Upper lobe of left lung (tissue), 6 donors: ENCODE measurements at regions not wholly inside any gene's neighbourhood (a gene's known extent, or its start where the extent isn't known, plus 50 kb on each side); places are given as distances from the start of the nearest gene placed in this dataset.
A peak's percentile ranks its signal among the peaks of the same experiment; 100 is the strongest.

Source experiments
- ATAC-seq, 2 donors: fragments of 200-7000 bp; cut with Tn5 transposase; one replicate each; pipeline ENCODE4 v1.9.1; 2022; ENCODE audit warnings: mild to moderate bottlenecking in 2 of 2, moderate library complexity in 2 of 2; ENCODE audit not compliant: low FRiP score in 2 of 2
- DNase-seq, 2 donors: peaks; one replicate each; pipeline ENCODE4 v3.0.0-alpha.2; 2019 to 2020
- H3K27ac ChIP-seq, 4 donors: fragments of 200-600 bp; sonication (generic); one replicate each; pipeline ENCODE4 v1.5.1; 2016 to 2019
- H3K27me3 ChIP-seq, 4 donors: fragments of 200-600 bp; sonication (generic); one replicate each; pipeline ENCODE4 v1.5.1; 2017 to 2019
- H3K36me3 ChIP-seq, 4 donors: fragments of 200-600 bp; sonication (generic); one replicate each; pipeline ENCODE4 v1.5.1; 2016 to 2019
- H3K4me1 ChIP-seq, 4 donors: fragments of 200-600 bp; sonication (generic); one replicate each; pipeline ENCODE4 v1.5.1; 2018 to 2019
- H3K4me3 ChIP-seq, 4 donors: fragments of 200-600 bp; sonication (generic); one replicate each; pipeline ENCODE4 v1.5.1; 2017 to 2019; ENCODE audit warnings: mild to moderate bottlenecking in 2 of 4, moderate library complexity in 1 of 4
- H3K9me3 ChIP-seq, 4 donors: fragments of 200-600 bp; sonication (generic); one replicate each; pipeline ENCODE4 v1.5.1; 2018 to 2019
- CTCF ChIP-seq, 6 experiments: fragments of 450-650 bp in 4 of 6; fragments of 200-600 bp in 2 of 6; sonication (generic) in 2 of 6; IDR thresholded peaks; one replicate each; pipeline ENCODE4 v1.5.1; 2016 to 2019; ENCODE audit warnings: antibody characterized with exemption in 6 of 6
- EP300 ChIP-seq, 4 donors: sonication (generic); formaldehyde crosslinking; IDR thresholded peaks; one replicate each; pipeline ENCODE4 v1.5.1; 2017; ENCODE audit warnings: antibody characterized with exemption in 4 of 4, control low read depth in 2 of 4
- POLR2A ChIP-seq, 4 donors: fragments of 450-650 bp; IDR thresholded peaks; one replicate each; pipeline ENCODE4 v1.5.1; 2016 to 2017; ENCODE audit warnings: antibody characterized with exemption in 4 of 4, mild to moderate bottlenecking in 2 of 4
- POLR2AphosphoS5 ChIP-seq, 2 donors: sonication (generic); formaldehyde crosslinking; IDR thresholded peaks; one replicate each; pipeline ENCODE4 v1.5.1; 2017; ENCODE audit warnings: antibody characterized with exemption in 2 of 2
- WGBS, 2 donors: methylation state at CpG; one replicate each; pipeline ENCODE4 v1.1.5; 2017 to 2018; 5-methylcytosine and 5-hydroxymethylcytosine counted together
- donor health status: DM: no; HTN: no; CAD: no; lungs with moderate emphysema.
- donor health status: DM: no; HTN: yes; CAD: no; lungs with severe emphysema.

- no peak for ATAC-seq
- no peak for DNase-seq
- no peak overlapping the region for H3K27ac ChIP-seq
- TF ChIP-seq POLR2A (IDR thresholded peaks at IDR 0.05): no peak
- TF ChIP-seq CTCF (IDR thresholded peaks at IDR 0.05): no peak
- no peak for TF ChIP-seq EP300 (IDR thresholded peaks at IDR 0.05)
- no peak for TF ChIP-seq POLR2AphosphoS5 (IDR thresholded peaks at IDR 0.05)
- 73 to 87% methylated on average over 3 of the region's 3 CpGs for WGBS, 2 donors
- H3K9me3 ChIP-seq: no peaks in the 10 kb centered on the region
- no peak overlapping the region for H3K4me3 ChIP-seq
- no peaks in the 10 kb centered on the region for H3K27me3 ChIP-seq
- no peaks in the 10 kb centered on the region for H3K4me1 ChIP-seq
- no peaks in the 10 kb centered on the region for H3K36me3 ChIP-seq
Observed at GRCh38 chr21:41080485-41081121, 87.4 kb upstream of the BACE2 start.

DNA sequence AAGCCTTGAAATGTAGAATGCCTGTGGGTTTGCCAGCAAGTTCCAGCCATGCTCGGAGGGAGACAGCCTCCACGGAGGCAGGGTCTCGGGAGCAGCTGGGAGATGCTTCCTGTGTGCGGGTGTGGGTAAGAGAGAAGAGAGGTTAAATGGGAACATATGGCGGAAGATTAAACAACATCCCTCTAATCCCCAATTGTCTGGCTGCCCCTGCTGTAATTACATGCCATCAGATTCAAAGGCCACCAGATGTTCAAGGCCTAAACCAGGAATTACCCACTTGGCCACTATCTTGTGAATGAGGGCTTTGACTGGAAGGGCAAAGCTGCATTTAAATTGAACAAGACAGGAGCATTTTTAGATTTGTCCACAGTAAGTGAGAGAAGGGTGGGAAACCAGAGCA, 81.4 kb upstream of the BACE2 start:
- Histone ChIP-seq H3K27ac (no peak overlapping the region), H3K36me3 (no peaks in the 10 kb centered on the region), H3K27me3 (no peaks in the 10 kb centered on the region), H3K4me3 (no peak overlapping the region), H3K9me3 (no peaks in the 10 kb centered on the region), H3K4me1 (no peaks in the 10 kb centered on the region)
- no peak for DNase-seq
- WGBS, 2 donors: 88 to 92% methylated on average over 5 of the region's 5 CpGs
- ATAC-seq: no peak
- TF ChIP-seq EP300 (IDR thresholded peaks at IDR 0.05): no peak
- TF ChIP-seq CTCF (IDR thresholded peaks at IDR 0.05): no peak
- TF ChIP-seq POLR2A (IDR thresholded peaks at IDR 0.05): no peak
- TF ChIP-seq POLR2AphosphoS5 (IDR thresholded peaks at IDR 0.05): no peak

DNA sequence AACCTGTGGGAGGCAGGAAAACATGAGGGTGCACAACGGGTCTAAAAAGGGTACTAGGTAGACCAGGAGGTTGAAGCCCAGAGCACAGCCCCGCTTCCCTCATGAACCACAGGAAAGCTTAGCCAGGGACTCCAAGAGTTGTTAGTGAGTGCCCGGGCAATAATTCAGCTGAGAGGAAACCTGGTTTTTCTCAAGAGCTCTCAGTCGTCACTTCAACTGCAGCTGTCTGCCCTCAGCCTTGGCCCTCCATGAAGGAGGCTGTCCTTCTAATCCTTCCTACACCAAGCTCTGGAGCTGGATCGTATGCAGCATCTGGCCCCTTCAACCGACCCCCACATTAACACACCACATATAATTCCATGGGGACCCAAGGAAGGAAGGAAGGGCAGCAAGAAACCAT, 77.0 kb upstream of the BACE2 start:
- ATAC-seq (no peak), DNase-seq (peak in 1 of 2 donors; percentile 40)
- no peaks in the 10 kb centered on the region for H3K9me3 ChIP-seq
- 60% methylated on average over 6 of the region's 6 CpGs for WGBS, 2 donors
- no peaks in the 10 kb centered on the region for H3K4me1 ChIP-seq
- no peak overlapping the region for H3K4me3 ChIP-seq
- no peaks in the 10 kb centered on the region for H3K36me3 ChIP-seq
- H3K27me3 ChIP-seq: no peaks in the 10 kb centered on the region
- H3K27ac ChIP-seq: no peak overlapping the region
- TF ChIP-seq POLR2A (IDR thresholded peaks at IDR 0.05) (no peak), EP300 (IDR thresholded peaks at IDR 0.05) (no peak)

- no peaks in the 10 kb centered on the region for H3K9me3 ChIP-seq
- no peaks in the 10 kb centered on the region for H3K4me1 ChIP-seq
- DNase-seq (no peak), ATAC-seq (no peak)
- 62 to 72% methylated on average over 2 of the region's 2 CpGs for WGBS, 2 donors
- no peaks in the 10 kb centered on the region for H3K27me3 ChIP-seq
- TF ChIP-seq CTCF (IDR thresholded peaks at IDR 0.05): no peak
- TF ChIP-seq POLR2A (IDR thresholded peaks at IDR 0.05): no peak
- no peak for TF ChIP-seq EP300 (IDR thresholded peaks at IDR 0.05)
- no peak for TF ChIP-seq POLR2AphosphoS5 (IDR thresholded peaks at IDR 0.05)
- no peaks in the 10 kb centered on the region for H3K36me3 ChIP-seq
- no peak overlapping the region for H3K4me3 ChIP-seq
- no peak overlapping the region for H3K27ac ChIP-seq
Observed at GRCh38 chr21:41091616-41092015, 76.3 kb upstream of the BACE2 start.

DNA sequence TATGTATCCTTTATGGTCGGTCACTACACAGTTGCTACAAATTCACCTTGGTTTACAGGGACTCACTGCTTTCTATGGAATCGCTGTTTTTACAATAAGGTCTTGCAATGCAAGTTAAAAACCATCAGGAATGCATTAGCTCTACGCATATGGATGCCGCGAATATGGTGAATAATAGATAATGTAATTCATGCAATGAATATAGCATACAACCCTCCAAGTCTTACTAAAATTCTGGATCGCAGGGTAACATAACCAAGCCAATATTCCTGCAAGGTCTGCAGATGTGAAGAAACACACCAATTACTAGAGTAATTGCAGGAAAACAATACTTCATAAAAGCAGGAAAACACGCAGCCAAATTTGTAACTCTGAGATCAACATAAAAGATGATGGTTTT, 75.6 kb upstream of the BACE2 start:
- TF ChIP-seq POLR2AphosphoS5 (IDR thresholded peaks at IDR 0.05) (no peak), POLR2A (IDR thresholded peaks at IDR 0.05) (no peak), EP300 (IDR thresholded peaks at IDR 0.05) (no peak), CTCF (IDR thresholded peaks at IDR 0.05) (no peak)
- Histone ChIP-seq H3K4me3 (no peak overlapping the region), H3K27me3 (no peaks in the 10 kb centered on the region), H3K27ac (no peak overlapping the region), H3K36me3 (no peaks in the 10 kb centered on the region), H3K4me1 (no peaks in the 10 kb centered on the region), H3K9me3 (no peaks in the 10 kb centered on the region)
- no peak for DNase-seq
- WGBS, 2 donors: 94 to 96% methylated on average over 7 of the region's 7 CpGs
- ATAC-seq: no peak
